Tibial nerve (tissue), 4 donors: ENCODE measurements at regions not wholly inside any gene's neighbourhood (a gene's known extent, or its start where the extent isn't known, plus 50 kb on each side); places are given as distances from the start of the nearest gene placed in this dataset.

ENCODE experiments used
- CTCF ChIP-seq, 5 experiments: fragments of 200-600 bp in 3 of 5; fragments of 450-650 bp in 2 of 5; sonication (generic) in 3 of 5; IDR thresholded peaks; one replicate each; pipeline ENCODE4 v1.5.1; 2016 to 2019; ENCODE audit warnings: antibody characterized with exemption in 5 of 5, mild to moderate bottlenecking in 3 of 5, moderate library complexity in 2 of 5
- EP300 ChIP-seq, 2 donors: sonication (generic); formaldehyde crosslinking; IDR thresholded peaks; one replicate each; pipeline ENCODE4 v1.6.1; 2017; ENCODE audit warnings: antibody characterized with exemption in 2 of 2, mild to moderate bottlenecking in 1 of 2
- POLR2A ChIP-seq, 2 donors: fragments of 450-650 bp; IDR thresholded peaks; one replicate each; pipeline ENCODE4 v1.6.1; 2017; ENCODE audit warnings: antibody characterized with exemption in 2 of 2, mild to moderate bottlenecking in 2 of 2, moderate library complexity in 2 of 2

- no peak for TF ChIP-seq CTCF (IDR thresholded peaks at IDR 0.05)
- no peak for TF ChIP-seq POLR2A (IDR thresholded peaks at IDR 0.05)
- TF ChIP-seq EP300 (IDR thresholded peaks at IDR 0.05), result no peak
Measured at GRCh38 chr3:25130724-25131520, 297.1 kb upstream of the RARB start.
